ENCODE measurements at regions not wholly inside any gene's neighbourhood (a gene's known extent, or its start where the extent isn't known, plus 50 kb on each side); places are given as distances from the start of the nearest gene placed in this dataset.

DNA sequence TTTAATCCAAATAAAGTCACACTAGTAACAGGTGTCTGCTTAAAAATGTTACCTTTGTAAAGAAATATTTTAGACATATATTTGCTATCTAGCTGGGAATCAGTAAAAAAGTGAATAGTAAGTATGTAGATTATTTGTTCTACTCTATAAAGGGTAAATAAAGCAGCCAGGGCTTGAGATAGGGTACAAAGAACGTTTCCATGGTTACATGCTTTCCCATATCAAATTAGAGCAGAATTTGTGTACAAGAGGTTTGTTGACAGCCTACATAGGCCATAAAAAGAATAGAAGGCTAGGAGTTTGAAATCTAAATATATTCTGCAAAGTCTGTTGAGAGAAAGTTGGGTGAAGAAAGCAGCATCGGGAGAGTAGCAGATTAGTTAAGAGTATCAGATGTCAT is 160.9 kb upstream of the POU5F2 start:
- TF ChIP-seq CTCF (conservative IDR thresholded peaks at IDR 0.05), result no peak
- no peak for DNase-seq (ENCODE audit: extremely low spot score, unreplicated experiment)
- H3K36me3 Mint-ChIP-seq, result no peaks in the 10 kb centered on the region
- no peaks in the 10 kb centered on the region for H3K9me3 Mint-ChIP-seq
- no peak overlapping the region for H3K4me3 Mint-ChIP-seq
- H3K27ac Mint-ChIP-seq, result no peak overlapping the region
- H3K27me3 Mint-ChIP-seq, result no peaks in the 10 kb centered on the region
- H3K4me1 Mint-ChIP-seq (ENCODE audit: unreplicated experiment), result no peaks in the 10 kb centered on the region

- Mint-ChIP-seq H3K27ac (no peak overlapping the region), H3K36me3 (no peaks in the 10 kb centered on the region), H3K4me1 (ENCODE audit: unreplicated experiment) (peaks cover 8% of the 10 kb centered on the region), H3K27me3 (no peaks in the 10 kb centered on the region), H3K9me3 (no peaks in the 10 kb centered on the region), H3K4me3 (no peak overlapping the region)
- DNase-seq (ENCODE audit: extremely low spot score, unreplicated experiment), result no peak
- peak; percentile 77 for TF ChIP-seq CTCF (conservative IDR thresholded peaks at IDR 0.05)
These were observed 157.7 kb upstream of the POU5F2 start for GRCh38 chr5:93899026-93899600.

- Mint-ChIP-seq H3K9me3 (no peaks in the 10 kb centered on the region), H3K36me3 (no peaks in the 10 kb centered on the region), H3K27me3 (no peaks in the 10 kb centered on the region), H3K27ac (no peak overlapping the region), H3K4me3 (no peak overlapping the region), H3K4me1 (ENCODE audit: unreplicated experiment) (peaks cover 40% of the 10 kb centered on the region)
- TF ChIP-seq CTCF (conservative IDR thresholded peaks at IDR 0.05), result peak; percentile 66
- DNase-seq (ENCODE audit: extremely low spot score, unreplicated experiment), result no peak
These were observed 153.4 kb upstream of the POU5F2 start for GRCh38 chr5:93894601-93895354.

DNA sequence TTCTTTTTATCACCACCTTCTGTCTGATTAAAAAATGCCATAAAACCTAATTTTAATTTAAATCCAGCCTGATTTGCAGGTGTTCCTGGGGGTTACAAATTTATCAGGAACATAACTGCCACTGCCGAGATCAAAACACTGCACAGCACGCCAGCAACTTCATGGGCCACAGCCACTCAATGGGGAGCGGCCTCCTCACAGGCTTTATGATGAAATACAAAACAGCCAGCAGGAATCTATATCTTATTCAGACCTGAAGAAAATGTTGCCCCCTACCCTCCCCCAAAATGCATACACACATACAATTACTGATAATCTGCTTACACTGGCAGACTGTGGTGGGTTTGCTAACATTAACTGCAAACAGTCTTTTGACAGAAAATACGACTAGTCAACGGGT is 151.7 kb upstream of the POU5F2 start:
- peaks cover 42% of the 10 kb centered on the region for H3K4me1 Mint-ChIP-seq (ENCODE audit: unreplicated experiment)
- no peaks in the 10 kb centered on the region for H3K9me3 Mint-ChIP-seq
- no peaks in the 10 kb centered on the region for H3K27me3 Mint-ChIP-seq
- H3K4me3 Mint-ChIP-seq, result no peak overlapping the region
- no peak for TF ChIP-seq CTCF (conservative IDR thresholded peaks at IDR 0.05)
- no peak for DNase-seq (ENCODE audit: extremely low spot score, unreplicated experiment)
- H3K36me3 Mint-ChIP-seq, result no peaks in the 10 kb centered on the region
- H3K27ac Mint-ChIP-seq, result no peak overlapping the region

DNA sequence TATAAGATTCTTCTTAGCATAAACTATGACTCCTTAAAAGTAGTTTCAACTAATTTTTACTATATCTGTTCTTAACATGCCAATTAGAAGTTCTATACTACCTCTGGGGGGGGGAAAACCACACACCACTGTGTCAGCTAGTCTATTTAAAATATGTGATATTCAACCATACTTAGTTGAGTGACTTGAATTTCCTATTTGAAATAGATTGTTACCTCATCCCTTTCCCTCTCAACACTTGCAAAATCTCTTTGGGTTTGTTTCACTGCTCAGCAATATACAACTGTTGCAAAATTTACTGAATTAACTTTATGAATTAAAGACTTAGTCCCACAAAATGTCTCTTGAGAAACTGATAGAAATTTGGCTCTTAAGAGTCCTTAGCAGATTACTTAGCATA is 151.1 kb upstream of the POU5F2 start:
- Mint-ChIP-seq H3K27me3 (no peaks in the 10 kb centered on the region), H3K27ac (no peak overlapping the region), H3K4me3 (no peak overlapping the region), H3K36me3 (no peaks in the 10 kb centered on the region), H3K4me1 (ENCODE audit: unreplicated experiment) (peaks cover 46% of the 10 kb centered on the region), H3K9me3 (no peaks in the 10 kb centered on the region)
- no peak for DNase-seq (ENCODE audit: extremely low spot score, unreplicated experiment)
- no peak for TF ChIP-seq CTCF (conservative IDR thresholded peaks at IDR 0.05)
